Mononuclear cell (primary cell): ENCODE measurements at regions not wholly inside any gene's neighbourhood (a gene's known extent, or its start where the extent isn't known, plus 50 kb on each side); places are given as distances from the start of the nearest gene placed in this dataset.
"Not testable (repeated sequence)": the region's sequence is repeated elsewhere in the genome, so short reads cannot be mapped to it uniquely, and the experiment has no call there.

Experiments used
- H3K27me3 ChIP-seq: 2 replicates; pipeline ENCODE4 v1.6.0; 2011; ENCODE audit warnings: low read length, control low read depth; ENCODE audit not compliant: insufficient read depth
- H3K4me1 ChIP-seq: 2 replicates; pipeline ENCODE4 v1.5.1; 2011; ENCODE audit warnings: mild to moderate bottlenecking, low read length, control low read depth; ENCODE audit not compliant: insufficient read depth
- H3K4me3 ChIP-seq: 2 replicates; pipeline ENCODE4 v1.5.1; 2011; ENCODE audit warnings: mild to moderate bottlenecking, low read length, moderate library complexity
- H3K9me3 ChIP-seq: 2 replicates; pipeline ENCODE4 v1.5.1; 2011; ENCODE audit warnings: low read depth, mild to moderate bottlenecking, control low read depth, low read length

DNA sequence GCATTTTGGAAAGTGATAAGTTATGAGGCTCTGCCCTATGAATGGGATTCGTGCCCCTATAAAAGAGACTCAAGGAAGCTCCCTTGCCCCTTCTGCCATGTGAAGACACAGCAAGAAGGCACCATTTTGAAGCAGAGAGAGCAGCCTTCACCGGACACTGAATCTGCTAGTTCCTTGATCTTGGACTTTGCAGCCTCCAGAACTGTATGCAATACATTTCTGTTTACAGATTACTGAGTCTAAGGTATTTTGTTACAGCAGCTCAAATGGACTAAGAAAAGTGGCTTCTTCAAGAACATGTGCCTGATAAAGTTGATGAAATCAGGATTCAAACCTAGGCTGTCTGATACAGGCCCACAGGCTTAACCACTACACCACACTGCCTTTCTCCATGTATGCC, 131.6 kb upstream of the MAP3K1 start:
- Histone ChIP-seq H3K27me3 (no peaks in the 10 kb centered on the region), H3K4me3 (no peak overlapping the region), H3K4me1 (peaks cover 65% of the 10 kb centered on the region), H3K9me3 (no peaks in the 10 kb centered on the region)

DNA sequence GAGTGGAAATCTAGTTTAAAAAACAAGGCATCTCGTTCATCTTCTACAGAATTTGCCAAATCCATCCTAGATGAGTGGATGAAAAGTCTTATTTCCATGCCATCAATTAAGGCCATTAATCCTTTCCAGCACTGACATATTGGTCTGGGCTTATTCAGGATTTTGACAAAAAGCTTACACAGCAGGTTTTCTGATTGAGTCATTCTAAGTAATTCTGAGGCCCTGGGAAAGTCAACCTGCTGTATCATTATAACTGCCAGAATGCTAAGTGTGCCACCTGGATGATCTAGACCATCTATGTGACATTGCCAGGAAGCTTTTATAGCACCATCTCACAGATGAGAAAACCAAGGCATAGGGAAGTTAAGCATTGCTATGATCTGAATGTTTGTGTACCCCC, 132.1 kb upstream of the MAP3K1 start:
- Histone ChIP-seq H3K4me3 (no peak overlapping the region), H3K9me3 (no peaks in the 10 kb centered on the region), H3K4me1 (peaks cover 63% of the 10 kb centered on the region), H3K27me3 (no peaks in the 10 kb centered on the region)

DNA sequence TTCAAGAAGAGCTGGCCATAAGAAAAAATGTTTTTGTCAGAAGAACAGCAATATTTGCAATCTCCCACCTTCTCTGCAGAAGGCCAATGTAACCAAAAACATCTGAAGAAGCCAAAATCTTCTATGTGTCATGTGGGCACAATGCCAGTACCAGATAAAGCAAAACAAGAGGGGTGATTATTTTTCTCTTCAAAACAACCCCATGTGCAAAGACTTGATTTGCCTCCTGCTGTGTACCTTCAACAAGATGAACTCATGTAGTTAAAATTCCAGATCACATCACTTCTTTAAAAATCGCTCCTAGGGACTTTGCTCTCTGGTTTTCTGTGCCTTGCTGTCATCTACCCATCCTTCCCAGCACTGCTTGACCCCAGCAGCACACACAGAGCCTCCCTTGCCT, 134.0 kb upstream of the MAP3K1 start:
- Histone ChIP-seq H3K4me3 (no peak overlapping the region), H3K27me3 (no peaks in the 10 kb centered on the region), H3K4me1 (peaks cover 61% of the 10 kb centered on the region), H3K9me3 (no peaks in the 10 kb centered on the region)

DNA sequence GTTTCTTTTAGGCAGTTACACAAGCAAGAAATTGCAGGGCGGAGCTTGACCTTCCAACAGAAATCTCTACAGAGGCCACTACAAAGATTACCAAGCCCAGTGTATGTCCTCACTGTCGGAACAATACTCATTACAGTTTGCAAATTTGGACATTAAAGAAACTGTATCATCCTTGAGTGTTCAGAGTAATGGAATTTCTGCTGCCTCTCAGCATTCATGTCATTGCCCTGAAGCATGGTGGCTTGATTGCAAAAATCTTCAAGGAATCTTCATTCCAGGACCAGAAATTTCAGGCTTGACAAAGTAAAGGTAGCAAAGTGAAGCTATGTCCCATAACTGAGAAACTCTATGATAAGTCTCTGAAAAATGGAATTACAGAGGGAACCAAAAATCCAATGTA, 134.6 kb upstream of the MAP3K1 start:
- H3K9me3 ChIP-seq: no peaks in the 10 kb centered on the region
- no peaks in the 10 kb centered on the region for H3K27me3 ChIP-seq
- H3K4me3 ChIP-seq: no peak overlapping the region
- peaks cover 58% of the 10 kb centered on the region for H3K4me1 ChIP-seq

DNA sequence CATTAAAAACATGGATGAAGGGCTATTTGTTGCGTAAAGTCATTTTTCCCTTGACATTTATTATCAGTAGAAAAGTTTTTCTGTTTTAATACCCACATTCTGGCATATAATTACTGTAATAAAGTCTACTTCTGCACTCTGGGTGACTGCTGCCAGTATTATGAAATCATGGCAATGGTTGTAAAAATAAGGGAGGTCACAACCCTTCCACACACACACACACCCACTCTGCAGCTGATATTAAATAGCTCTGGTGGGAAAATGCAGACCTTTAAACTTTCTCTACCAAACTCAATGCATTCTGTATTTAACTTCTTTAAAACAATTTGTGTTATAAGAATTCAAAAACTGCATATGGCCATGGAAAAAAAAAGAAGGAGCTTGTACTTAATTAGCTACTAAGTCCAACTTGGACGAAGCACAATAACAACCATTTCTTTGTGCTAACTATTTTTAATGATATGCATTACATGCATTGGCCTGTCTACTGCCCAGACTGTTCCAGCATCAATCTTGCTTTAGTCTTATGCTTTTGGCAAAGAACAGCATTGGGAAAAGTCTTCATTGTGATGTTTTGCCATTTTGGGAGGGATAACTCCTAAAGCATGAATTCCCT, 137.6 kb upstream of the MAP3K1 start:
- peaks cover 60% of the 10 kb centered on the region for H3K4me1 ChIP-seq
- H3K27me3 ChIP-seq: no peaks in the 10 kb centered on the region
- no peaks in the 10 kb centered on the region for H3K9me3 ChIP-seq
- H3K4me3 ChIP-seq: no peak overlapping the region

DNA sequence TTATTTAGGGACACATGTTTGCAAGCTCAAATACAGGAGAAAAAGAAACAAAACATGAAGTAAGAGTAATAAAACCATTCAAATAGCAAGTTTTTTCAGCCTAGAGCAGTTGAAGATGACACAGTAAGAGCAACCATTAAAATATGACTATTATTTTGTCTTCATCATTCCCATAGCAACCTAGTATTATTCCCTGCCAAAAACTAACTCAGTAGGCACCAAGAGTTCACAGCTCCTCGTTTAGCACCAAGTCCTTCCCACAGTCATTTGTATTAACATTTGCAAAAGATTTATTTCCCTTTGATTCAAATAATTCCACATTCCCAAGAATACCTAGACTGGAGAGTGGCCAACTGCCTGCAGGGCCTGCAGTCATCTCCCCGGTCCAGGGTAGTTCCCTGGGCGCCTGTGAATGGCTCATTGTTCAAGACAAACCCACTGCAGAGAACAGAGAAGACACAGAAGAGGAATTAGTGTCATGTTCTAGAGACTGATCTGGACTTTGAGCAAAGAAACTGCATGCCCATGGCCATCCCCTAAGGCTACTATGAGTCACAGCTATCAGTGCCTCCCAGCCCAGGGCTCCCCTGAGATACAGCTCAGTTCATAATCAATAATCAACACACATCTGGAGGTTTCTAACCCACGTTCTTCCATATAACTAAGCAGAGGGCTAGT, 139.1 kb upstream of the MAP3K1 start:
- Histone ChIP-seq H3K9me3 (no peaks in the 10 kb centered on the region), H3K4me3 (no peak overlapping the region), H3K4me1 (peaks cover 73% of the 10 kb centered on the region), H3K27me3 (no peaks in the 10 kb centered on the region)

DNA sequence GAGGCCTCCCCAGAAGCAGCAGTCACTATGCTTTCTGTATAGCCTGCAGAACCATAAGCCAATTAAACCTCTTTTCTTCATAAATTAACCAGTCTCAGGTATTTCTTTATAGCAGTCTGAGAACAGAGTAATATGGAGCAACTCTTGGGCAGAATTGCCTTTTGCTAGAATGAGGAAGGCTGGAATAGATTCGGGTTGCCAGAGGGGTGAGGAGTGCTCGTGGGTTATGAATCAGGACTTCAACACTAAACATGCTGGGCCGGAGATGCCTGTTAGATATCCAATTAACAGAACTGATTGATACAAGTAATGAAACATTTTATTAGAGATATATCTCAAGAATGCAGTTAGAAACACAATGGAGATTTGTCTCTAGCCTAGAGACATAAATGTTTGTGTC, 140.9 kb upstream of the MAP3K1 start:
- H3K4me1 ChIP-seq: peaks cover 80% of the 10 kb centered on the region
- no peak overlapping the region for H3K4me3 ChIP-seq
- no peaks in the 10 kb centered on the region for H3K27me3 ChIP-seq

DNA sequence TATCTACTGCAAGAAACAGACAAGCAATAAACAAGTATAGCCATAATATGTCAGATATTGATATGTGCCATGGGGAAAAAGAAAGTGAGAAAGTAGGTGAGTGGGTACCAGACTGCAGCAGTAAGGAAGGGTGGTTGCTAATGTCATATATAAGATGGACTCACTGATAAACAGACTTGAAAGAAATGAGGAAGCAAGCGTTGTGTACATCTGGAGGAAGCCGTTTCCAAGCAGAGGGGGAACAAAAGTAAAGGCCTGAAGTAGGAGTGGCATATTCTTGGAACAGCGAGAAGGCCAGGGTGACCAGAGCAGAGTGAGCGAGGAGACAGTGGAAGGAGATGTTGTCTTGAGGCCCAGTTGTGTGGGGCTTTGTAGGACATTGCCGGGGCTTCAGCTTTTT, 142.2 kb upstream of the MAP3K1 start:
- peaks cover 86% of the 10 kb centered on the region for H3K4me1 ChIP-seq
- H3K9me3 ChIP-seq: no peaks in the 10 kb centered on the region
- H3K27me3 ChIP-seq: no peaks in the 10 kb centered on the region
- no peak overlapping the region for H3K4me3 ChIP-seq

More for the DNA sequence above, 140.9 kb upstream of the MAP3K1 start:
- H3K9me3 ChIP-seq: no peaks in the 10 kb centered on the region

DNA sequence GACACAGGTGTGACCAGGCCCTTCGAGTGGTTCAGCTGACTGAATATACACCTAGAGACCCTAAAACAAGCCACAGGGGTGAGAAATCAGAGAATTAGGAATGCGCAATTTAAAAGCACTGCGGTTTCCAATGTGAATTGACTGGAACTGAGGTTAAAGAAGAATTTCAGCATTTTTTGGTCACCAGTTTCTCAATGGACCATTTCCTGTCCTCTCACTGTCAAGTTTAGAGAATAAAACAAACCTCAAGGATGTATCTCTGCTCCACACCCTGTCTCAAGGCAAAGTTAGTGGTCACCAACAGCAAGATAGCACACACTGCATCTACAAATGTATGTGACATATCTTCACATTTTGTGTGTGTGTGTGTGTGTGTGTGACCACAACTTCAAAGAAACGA, 143.8 kb upstream of the MAP3K1 start:
- Histone ChIP-seq H3K4me3 (no peak overlapping the region), H3K4me1 (peaks cover 89% of the 10 kb centered on the region)

DNA sequence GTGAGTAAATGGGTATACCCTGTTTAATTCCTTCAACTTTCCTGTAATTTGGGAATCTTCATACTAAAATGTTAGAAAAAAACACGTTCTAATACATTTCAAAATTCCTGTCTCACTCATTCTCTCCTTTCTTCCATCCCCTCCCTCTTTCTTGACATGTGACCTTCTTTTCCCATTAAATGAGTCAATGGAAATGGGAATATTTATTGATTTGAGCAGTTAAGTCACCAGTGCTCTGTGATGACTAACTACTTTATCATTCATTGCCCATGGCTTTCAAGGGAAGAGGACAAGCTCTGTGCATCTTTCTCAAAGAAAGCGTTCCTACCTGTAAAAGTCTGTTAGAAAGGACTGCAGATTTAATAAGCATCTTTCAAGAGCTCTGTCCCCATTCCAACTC, 144.4 kb upstream of the MAP3K1 start:
- peaks cover 90% of the 10 kb centered on the region for H3K4me1 ChIP-seq
- H3K9me3 ChIP-seq: no peaks in the 10 kb centered on the region
- H3K27me3 ChIP-seq: no peaks in the 10 kb centered on the region
- no peak overlapping the region for H3K4me3 ChIP-seq

More for the DNA sequence above, 143.8 kb upstream of the MAP3K1 start:
- no peaks in the 10 kb centered on the region for H3K27me3 ChIP-seq
- no peaks in the 10 kb centered on the region for H3K9me3 ChIP-seq

DNA sequence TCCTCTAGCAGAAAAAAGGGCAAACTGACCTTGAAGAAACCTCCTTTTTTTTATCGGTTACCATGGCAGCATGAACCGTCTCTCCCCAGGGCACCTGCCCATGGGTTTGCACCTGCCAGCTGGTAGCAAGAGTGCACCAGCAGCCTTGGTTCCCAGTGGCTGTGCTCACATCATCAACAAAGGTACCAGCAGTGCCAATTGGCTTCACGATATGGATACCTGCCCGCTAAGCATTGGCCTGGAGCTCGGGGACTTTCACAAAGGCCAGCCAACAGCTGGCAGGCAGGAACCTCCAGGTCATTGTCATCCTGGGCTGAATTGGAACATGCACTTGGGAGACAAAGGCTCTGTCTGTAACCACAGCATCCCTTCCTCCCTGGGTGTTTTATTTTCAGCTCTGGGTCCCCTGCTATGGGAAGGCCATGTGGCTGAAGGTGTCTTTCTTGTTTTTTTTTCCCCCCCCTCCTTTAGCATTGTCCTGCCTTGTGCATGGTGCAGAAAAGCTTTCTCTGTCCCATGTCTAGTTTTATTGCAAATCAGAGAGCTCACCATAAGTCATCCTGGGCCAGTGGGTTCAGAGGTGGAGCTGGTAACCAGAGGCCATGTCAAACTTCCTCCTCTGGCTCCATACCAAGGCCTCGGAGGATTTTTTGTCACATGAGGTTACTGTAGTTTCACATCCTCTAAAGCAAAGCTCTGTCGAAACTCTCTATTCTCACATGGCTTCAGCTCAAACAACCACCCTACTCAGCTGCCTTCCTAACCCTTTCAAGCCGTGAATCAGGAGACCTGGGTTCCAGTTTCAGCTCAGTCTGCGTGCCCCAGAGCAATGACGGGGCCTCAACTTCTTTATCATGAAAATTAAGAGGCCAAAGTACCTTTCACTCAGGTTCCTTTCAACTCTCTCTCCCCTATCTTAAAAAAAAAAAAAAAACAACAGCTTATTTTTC, 145.5 kb upstream of the MAP3K1 start:
- Histone ChIP-seq H3K4me1 (peaks cover 89% of the 10 kb centered on the region), H3K9me3 (no peaks in the 10 kb centered on the region), H3K27me3 (no peaks in the 10 kb centered on the region), H3K4me3 (no peak overlapping the region)

DNA sequence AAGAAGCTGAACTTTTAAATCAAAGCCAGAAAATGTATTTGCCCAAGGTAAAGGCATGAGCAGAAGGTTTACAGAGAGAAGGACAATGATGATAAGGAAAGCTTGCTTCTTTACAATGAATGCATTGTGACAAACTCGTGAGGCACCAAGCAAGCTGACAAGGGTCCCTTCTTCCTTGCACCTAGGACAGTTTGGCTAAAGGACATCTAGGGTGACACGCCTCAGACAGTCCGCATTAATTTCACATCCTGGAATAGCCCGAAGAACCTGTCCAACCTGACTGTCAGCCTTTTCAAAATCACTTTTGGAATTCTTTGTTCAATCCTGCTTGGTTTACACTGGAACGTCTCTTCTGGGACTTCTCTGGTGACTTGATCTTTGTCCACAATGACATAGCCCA, 146.4 kb upstream of the MAP3K1 start:
- Histone ChIP-seq H3K27me3 (no peaks in the 10 kb centered on the region), H3K9me3 (no peaks in the 10 kb centered on the region), H3K4me1 (peaks cover 81% of the 10 kb centered on the region), H3K4me3 (no peak overlapping the region)

DNA sequence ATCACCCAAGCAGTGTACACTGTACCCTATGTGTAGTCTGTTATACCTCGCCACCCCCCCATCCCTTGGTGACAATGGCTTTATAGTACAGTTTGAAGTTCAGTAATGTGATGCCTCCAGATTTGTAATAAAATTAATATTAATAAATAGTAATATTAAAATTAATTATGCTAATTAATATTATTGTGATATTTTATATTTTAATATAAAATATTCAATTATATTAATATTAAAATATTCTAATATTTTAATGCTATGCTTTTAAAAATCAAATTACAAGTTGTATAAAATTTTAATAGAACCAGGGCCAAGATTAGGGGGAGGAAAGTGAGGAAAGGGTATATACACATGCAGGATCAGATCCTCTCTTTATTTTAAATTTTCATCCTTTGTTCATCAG, 147.7 kb upstream of the MAP3K1 start:
- peaks cover 68% of the 10 kb centered on the region for H3K4me1 ChIP-seq
- H3K9me3 ChIP-seq: no peaks in the 10 kb centered on the region
- H3K4me3 ChIP-seq: no peak overlapping the region
- no peaks in the 10 kb centered on the region for H3K27me3 ChIP-seq

DNA sequence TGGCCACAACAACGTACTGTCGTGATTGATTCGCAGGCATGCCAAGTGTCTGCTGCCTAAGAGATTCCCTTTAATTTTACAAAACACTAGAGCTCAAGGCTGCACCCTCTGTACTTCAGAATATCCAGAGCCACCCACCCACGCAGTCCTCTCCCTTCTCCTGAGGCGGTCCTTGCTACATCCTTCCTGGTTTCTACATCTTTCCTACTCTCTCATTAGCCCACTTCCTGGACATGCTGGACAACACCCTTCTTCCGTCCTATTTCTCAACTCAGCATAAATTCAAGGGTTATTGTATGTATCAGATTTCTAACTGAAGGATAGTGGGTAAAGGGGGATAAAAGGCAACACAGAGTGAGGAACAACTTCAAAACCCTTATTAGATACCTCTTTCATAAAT, 148.4 kb upstream of the MAP3K1 start:
- no peaks in the 10 kb centered on the region for H3K9me3 ChIP-seq
- peaks cover 60% of the 10 kb centered on the region for H3K4me1 ChIP-seq
- no peak overlapping the region for H3K4me3 ChIP-seq
- no peaks in the 10 kb centered on the region for H3K27me3 ChIP-seq

DNA sequence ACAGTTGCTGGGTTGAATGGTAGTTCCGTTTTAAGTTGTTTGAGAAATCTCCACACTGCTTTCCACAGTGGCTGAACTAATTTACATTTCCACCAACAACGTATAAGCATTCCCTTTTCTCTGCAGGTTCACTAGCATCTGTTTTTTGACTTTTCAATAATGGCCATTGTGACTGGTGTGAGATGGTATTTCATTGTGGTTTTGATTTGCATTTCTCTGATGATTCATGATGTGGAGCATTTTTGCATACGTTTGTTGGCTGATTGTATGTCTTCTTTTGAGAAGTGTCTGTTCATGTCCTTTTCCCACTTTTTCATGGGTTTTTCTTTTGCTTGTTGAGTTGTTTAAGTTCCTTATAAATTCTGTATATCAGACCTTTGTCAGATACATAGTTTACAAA, 150.2 kb upstream of the MAP3K1 start:
- H3K4me3 ChIP-seq, H3K9me3 ChIP-seq, H3K27me3 ChIP-seq: not testable (repeated sequence)
- peaks cover 55% of the 10 kb centered on the region for H3K4me1 ChIP-seq
